RKO (cell line): ENCODE measurements at regions not wholly inside any gene's neighbourhood (a gene's known extent, or its start where the extent isn't known, plus 50 kb on each side); places are given as distances from the start of the nearest gene placed in this dataset.
A peak's percentile ranks its signal among the peaks of the same experiment; 100 is the strongest.

Experiments used
- DNase-seq: peaks from one replicate; pipeline ENCODE4 v3.0.0-alpha.2; 2016; ENCODE audit warnings: low spot score

DNA sequence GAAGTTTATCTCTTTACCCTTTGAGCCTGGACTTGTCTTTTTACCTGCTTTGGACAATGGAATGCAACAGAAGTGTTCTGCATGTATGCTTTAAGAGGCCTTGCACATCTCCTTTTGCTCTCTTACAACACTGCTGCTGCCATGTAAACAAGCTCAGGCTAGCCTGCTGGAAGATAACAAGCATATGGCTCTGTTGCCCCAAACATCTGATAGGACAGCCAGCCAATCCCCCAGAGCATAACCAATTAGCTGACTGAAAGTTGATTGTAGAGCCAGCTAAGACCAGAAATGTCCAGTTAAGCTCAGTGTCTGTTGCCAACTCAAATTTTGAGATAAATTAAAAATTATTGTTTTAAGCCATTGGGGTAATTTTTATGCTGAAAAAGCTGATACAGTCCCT is 510.6 kb upstream of the CNKSR2 start:
- no peak for DNase-seq

- DNase-seq, result no peak
These were observed 513.1 kb upstream of the CNKSR2 start for GRCh38 chrX:20861113-20861512.

DNA sequence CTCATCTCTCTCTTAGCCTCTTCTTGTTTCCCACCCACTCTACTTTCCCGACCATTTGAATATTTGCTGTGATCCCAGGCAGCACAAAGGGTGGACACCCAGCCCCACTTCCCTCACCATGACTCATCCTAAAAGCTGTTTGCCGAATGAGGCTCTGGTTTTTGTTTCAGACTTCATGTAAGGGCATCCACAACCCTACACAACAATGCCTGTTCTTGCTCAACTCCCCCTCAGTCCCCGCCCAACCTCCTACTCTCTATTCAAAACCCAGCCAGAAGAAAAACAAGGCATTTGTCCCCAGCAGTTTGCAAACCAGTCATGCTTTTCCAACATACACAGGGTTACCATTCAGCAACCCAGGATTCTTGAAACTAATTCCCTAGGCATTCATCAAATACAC is 516.5 kb upstream of the CNKSR2 start:
- DNase-seq, result no peak

DNA sequence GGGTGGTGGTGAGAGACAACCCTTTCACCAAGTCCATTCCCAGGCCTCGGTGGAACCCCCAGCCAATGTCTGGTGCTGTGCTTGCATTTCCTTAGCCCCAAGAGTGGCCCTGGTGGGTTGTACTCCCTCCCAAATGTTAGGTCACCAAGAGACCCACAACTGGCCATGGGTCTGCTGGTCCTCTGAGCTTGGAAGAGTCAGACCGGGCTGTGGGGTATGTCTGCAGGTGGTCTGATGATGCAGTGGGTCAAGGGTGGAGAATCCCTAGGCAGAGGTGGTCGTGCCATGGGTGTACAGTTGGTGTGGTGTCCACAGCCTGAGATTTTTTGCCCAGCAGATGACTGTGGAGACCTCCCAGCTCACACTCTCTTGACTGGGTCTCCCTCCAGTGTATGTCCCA is 535.7 kb upstream of the CNKSR2 start:
- no peak for DNase-seq

- peak; percentile 34 for DNase-seq
These were observed 544.3 kb upstream of the CNKSR2 start for GRCh38 chrX:20829665-20830491.

GRCh38 chrX:20825984-20826383 is 548.2 kb upstream of the CNKSR2 start:
- no peak for DNase-seq

GRCh38 chrX:20803971-20804370 is 537.3 kb upstream of the RPS6KA3 start:
- no peak for DNase-seq

DNA sequence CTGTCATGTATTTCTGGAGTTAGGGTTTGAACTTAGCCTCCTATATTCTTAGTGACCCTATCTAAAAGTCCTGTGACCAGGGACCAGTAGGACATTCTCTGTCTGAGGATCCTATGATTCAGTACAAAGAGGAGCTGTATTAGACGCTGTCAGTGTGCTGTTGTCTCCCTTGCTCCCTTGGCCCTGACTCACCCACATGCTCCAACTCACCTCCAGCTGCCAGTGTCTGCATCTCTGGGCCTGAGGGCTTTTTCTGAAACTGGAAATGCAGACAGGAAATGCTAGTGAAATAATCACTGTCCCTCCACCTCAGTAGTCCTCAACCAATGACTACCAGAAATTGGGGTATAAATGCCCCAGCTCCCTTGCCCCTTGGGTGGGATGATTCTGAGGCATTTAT is 535.3 kb upstream of the RPS6KA3 start:
- no peak for DNase-seq

DNA sequence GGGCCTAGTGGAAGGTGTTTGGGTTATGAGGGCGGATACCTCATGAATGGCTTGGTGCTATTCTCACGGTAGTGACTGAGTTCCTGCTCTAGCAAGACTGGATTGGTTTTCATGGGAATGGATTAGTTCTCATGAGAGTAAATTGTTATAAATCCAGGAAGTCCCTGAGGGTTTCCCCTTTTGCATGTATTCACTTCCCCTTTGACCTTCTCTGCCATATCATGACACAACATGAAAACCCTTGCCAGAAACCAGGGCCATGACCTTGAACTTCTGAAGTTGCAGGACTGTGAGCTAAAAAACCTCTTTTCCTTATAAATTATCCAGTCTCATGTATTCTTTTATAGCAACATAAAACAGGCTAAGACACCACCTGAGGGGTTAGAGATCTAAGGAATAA is 529.7 kb upstream of the RPS6KA3 start:
- no peak for DNase-seq

DNA sequence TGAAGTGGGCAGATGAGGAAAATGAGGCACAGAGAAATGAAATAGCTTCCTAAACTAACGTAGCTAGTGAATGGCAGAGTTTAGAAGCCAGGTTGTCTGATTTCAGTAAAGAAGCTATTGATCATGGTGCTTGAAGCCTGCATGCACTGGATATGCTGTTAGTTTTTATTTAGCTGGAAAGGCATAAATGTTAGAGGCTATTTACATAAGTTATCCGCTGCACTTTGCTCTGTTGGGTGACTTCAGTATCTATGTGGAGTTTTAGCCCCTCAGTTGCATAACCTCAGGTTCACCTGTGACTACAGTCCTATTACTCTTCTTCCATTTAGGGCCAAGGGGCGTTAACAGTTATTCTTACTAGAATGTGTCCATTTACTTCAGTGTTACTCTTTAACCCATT is 522.4 kb upstream of the RPS6KA3 start:
- no peak for DNase-seq

- no peak for DNase-seq
These were observed 500.6 kb upstream of the RPS6KA3 start for GRCh38 chrX:20767346-20767745.

GRCh38 chrX:20756585-20756984 is 489.9 kb upstream of the RPS6KA3 start:
- no peak for DNase-seq

DNA sequence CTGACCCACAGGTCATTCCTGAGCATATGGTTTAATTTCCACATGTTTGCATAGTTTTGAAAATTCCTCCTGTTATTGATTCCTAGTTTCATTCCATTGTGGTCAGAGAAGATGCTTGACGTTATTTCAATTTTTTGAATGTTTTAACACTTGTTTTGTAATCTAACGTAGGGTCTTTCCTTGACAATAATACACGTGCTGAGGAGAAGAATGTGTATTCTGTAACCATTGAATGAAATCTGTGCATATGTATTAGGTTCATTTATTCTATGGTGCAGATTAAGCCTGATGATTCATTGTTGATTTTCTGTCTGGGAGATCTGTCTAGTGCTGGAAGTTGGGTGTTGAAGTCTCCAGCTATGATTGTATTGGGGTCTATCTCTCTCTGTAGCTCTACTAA is 486.4 kb upstream of the RPS6KA3 start:
- DNase-seq, result no peak

DNA sequence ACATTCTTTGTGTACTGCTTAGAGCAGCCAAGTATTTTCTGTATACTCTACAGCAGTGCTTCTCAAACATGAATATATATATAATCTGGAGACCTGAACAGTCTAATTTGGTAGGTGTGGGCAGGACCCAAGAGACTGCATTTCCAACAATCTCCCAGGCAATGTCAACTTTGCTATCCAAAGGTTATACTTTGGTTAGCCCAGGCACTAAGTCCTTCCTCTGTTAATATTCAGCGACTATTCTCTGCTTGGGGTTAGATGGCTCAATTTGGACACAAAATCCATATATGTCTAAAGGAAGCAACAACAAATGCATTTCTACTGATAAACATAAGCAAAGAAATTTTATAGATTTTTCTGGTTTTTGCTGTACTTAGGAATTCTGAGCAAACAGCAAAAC is 480.0 kb upstream of the RPS6KA3 start:
- no peak for DNase-seq

DNA sequence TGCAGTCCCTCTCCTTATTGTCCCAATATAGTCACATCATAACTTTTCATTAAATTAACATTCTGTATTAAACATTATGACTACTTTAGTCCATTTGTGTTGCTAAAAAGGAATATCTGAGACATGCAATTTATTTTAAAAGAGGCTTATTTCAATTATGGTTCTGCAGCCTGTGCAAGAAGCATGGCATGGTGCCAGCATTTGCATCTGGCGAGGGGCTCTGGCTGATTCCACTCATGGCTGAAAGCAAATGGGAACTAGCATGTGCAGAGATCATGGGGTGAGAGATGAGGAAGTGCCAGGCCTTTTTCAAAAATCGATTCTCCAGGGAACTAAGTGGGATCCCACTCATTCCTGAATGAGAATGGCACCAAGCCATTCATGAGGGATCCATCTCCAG is 476.3 kb upstream of the RPS6KA3 start:
- no peak for DNase-seq

DNA sequence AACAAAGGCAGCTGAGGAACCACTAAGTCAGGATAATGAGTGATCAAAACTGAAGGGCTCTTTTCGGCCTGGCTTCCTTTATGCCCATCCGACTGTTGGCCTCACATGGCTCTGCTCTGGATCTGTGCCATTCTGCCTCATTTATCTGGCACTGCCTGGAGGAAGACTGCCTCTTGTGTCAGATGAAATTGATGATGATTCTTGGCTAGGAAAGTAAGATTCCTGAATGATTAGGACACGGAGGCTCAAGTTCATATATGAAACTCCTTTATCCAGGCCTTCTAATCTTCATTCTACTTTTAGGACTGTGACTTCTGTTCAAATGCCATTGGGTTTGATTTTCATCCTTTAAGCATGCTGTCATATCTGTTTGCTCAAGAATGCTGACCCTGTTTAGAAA is 475.4 kb upstream of the RPS6KA3 start:
- no peak for DNase-seq

DNA sequence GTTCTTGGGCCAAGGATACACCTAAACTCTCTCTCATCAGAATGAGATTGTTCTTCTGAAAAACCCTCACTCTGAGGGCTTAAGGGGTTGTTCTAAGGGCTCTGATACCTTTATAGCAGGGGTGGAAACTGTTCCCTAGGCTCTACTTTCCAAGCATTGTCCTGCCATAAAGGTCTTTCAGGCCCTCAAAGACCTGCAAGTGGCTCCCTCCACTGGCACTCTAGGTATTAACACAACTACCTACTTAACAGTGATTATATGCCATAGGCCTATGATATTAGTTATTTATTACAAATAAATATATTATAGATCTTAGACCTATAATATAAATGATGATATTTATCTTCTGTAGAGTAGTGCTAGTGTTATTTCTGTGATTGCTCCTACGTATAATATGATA is 473.7 kb upstream of the RPS6KA3 start:
- DNase-seq, result no peak

DNA sequence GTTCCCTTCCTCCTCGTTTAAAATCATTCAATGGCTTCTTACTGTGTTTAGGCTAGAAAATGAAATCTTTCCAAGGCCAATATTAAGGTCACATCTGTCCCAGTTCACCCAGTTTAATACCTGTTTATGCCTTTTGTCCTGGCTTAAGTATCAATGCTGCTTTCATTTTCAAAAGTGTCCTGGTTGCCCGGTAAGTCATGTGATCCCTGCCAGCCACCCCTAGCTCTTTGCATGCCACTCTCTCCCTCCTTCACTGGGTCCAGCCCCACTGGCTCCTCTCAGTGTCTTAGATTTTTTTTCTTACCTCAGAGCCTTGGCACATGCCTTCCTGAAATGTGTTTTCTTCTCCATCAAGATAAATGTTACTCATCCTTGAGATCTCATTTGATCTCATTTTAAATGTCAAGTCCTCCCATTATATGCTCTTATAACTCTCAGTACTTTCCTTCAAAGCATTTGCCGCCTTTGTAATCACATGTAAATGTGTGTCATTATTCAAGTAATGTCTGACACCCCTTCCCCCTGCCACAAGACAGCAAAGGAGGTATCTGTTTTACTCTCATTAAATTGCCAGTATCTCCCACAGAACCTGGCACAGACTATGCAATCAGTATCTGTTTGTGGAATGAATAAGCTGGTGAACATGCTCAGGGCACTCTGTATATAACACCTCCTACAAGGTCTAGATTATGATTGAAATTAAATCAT is 472.5 kb upstream of the RPS6KA3 start:
- no peak for DNase-seq

DNA sequence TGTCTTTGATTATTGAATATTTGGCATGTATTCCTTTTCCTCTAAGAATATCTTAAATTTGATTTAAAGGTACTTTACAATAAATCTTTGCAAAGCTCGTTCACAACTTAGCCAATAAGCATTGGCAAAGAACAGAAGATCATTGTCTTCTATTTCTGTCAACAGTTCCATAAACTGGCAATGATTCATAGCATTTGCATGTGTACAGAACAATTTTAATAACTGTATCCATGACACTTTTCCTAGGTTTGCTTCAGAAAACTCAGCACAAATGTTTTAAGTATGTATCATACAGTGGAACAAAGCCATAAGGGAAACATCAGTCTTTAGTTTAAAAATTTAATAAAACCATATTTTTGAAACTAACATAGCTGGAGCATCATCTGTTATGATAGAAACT is 462.7 kb upstream of the RPS6KA3 start:
- no peak for DNase-seq

- no peak for DNase-seq
These were observed 460.7 kb upstream of the RPS6KA3 start for GRCh38 chrX:20727447-20727846.

DNA sequence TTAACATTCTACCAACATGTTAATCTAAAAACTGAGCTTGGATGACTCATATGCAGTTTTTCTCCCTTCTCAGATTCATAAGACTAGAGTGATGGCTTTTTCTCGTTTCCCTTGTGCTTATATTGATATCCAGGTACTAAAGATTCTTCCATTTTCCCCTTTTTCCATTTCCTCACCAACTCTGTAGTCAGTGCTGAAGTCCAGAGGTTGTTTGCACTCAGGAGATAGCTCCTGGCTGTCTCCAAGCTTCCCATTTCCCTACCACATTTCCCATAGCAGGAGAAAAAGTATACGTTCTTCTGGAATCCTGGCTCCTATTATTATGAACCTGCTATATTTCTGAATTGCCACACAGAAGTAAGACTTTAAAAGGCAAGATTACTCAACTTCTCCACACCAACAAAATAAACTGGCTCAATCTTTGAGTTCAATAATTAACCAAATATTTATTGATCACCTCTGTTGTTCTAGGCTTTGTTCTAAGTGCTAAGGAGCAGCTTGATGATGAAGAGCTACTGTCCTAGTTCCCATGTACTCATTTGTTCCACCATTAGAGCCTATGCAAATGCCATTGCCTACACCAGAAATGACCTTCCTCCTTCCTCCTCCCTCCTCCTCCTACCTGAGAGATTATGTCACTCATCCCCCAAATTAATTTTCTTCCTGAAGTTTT is 454.4 kb upstream of the RPS6KA3 start:
- DNase-seq, result no peak

DNA sequence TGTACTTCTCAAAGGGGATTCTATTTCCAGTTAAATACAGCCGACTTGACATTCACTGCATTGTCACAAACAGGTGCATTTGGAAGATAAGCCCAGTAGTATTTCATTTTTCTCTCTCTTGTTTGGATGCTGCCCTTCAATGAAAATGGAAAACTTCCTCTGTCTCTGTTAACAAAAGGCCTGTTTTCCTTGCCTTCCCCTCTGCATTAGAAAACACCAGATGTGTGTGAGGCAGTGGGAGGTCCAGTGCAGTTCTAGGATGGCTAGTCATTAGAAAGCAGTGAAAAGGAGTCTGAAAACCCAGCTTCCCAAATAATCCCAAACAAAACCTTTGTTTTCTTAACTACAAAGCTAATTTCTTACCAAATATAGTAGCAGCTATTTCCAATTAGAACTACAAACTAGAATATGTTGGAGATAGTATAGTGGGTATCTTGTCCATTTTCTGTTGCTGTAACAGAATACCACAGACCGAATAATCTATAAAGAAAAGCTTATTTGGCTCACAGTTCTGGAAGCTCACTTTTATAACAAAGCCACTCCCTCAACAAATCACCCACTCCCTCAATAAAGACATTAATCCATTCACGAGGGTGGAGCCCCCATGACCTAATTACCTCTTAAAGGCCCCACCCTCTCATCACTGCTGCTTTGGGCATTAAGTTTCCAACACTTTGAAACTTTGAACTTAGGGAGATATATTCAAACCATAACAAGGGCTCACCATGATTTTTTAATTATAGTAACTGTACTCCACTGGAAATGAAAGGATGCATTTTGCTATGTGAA is 452.1 kb upstream of the RPS6KA3 start:
- DNase-seq, result no peak
